Mononuclear cell (primary cell): ENCODE measurements at regions not wholly inside any gene's neighbourhood (a gene's known extent, or its start where the extent isn't known, plus 50 kb on each side); places are given as distances from the start of the nearest gene placed in this dataset.

Experiments
- H3K27me3 ChIP-seq: 2 replicates; pipeline ENCODE4 v1.6.0; 2011; ENCODE audit warnings: low read length, control low read depth; ENCODE audit not compliant: insufficient read depth
- H3K4me1 ChIP-seq: 2 replicates; pipeline ENCODE4 v1.5.1; 2011; ENCODE audit warnings: mild to moderate bottlenecking, low read length, control low read depth; ENCODE audit not compliant: insufficient read depth
- H3K4me3 ChIP-seq: 2 replicates; pipeline ENCODE4 v1.5.1; 2011; ENCODE audit warnings: mild to moderate bottlenecking, low read length, moderate library complexity
- H3K9me3 ChIP-seq: 2 replicates; pipeline ENCODE4 v1.5.1; 2011; ENCODE audit warnings: low read depth, mild to moderate bottlenecking, control low read depth, low read length

- H3K9me3 ChIP-seq: no peaks in the 10 kb centered on the region
- H3K4me1 ChIP-seq: no peaks in the 10 kb centered on the region
- no peaks in the 10 kb centered on the region for H3K27me3 ChIP-seq
- no peak overlapping the region for H3K4me3 ChIP-seq
Measured at GRCh38 chr18:41548521-41549260, 406.3 kb upstream of the PIK3C3 start.

GRCh38 chr18:41545091-41545888 lies 409.7 kb upstream of the PIK3C3 start:
- Histone ChIP-seq H3K9me3 (no peaks in the 10 kb centered on the region), H3K4me3 (no peak overlapping the region), H3K27me3 (no peaks in the 10 kb centered on the region), H3K4me1 (no peaks in the 10 kb centered on the region)

GRCh38 chr18:41543815-41544214 lies 411.2 kb upstream of the PIK3C3 start:
- H3K4me3 ChIP-seq: no peak overlapping the region
- no peaks in the 10 kb centered on the region for H3K4me1 ChIP-seq
- H3K9me3 ChIP-seq: no peaks in the 10 kb centered on the region
- no peaks in the 10 kb centered on the region for H3K27me3 ChIP-seq

- no peaks in the 10 kb centered on the region for H3K9me3 ChIP-seq
- H3K27me3 ChIP-seq: no peaks in the 10 kb centered on the region
- no peak overlapping the region for H3K4me3 ChIP-seq
- no peaks in the 10 kb centered on the region for H3K4me1 ChIP-seq
Measured at GRCh38 chr18:41540237-41540871, 414.7 kb upstream of the PIK3C3 start.

- Histone ChIP-seq H3K9me3 (no peaks in the 10 kb centered on the region), H3K4me3 (no peak overlapping the region), H3K4me1 (no peaks in the 10 kb centered on the region), H3K27me3 (no peaks in the 10 kb centered on the region)
Measured at GRCh38 chr18:41538751-41539150, 416.3 kb upstream of the PIK3C3 start.

GRCh38 chr18:41537666-41538065 lies 417.4 kb upstream of the PIK3C3 start:
- H3K27me3 ChIP-seq: no peaks in the 10 kb centered on the region
- H3K4me3 ChIP-seq: no peak overlapping the region
- no peaks in the 10 kb centered on the region for H3K9me3 ChIP-seq
- no peaks in the 10 kb centered on the region for H3K4me1 ChIP-seq

GRCh38 chr18:41532344-41533086 lies 422.5 kb upstream of the PIK3C3 start:
- Histone ChIP-seq H3K4me3 (no peak overlapping the region), H3K27me3 (no peaks in the 10 kb centered on the region), H3K9me3 (no peaks in the 10 kb centered on the region), H3K4me1 (no peaks in the 10 kb centered on the region)

GRCh38 chr18:41530970-41531369 lies 424.1 kb upstream of the PIK3C3 start:
- H3K4me1 ChIP-seq: no peaks in the 10 kb centered on the region
- H3K27me3 ChIP-seq: no peaks in the 10 kb centered on the region
- no peaks in the 10 kb centered on the region for H3K9me3 ChIP-seq
- H3K4me3 ChIP-seq: no peak overlapping the region

- Histone ChIP-seq H3K27me3 (no peaks in the 10 kb centered on the region), H3K4me1 (no peaks in the 10 kb centered on the region), H3K4me3 (no peak overlapping the region), H3K9me3 (no peaks in the 10 kb centered on the region)
Measured at GRCh38 chr18:41529093-41529492, 425.9 kb upstream of the PIK3C3 start.

- Histone ChIP-seq H3K9me3 (no peaks in the 10 kb centered on the region), H3K27me3 (no peaks in the 10 kb centered on the region), H3K4me1 (no peaks in the 10 kb centered on the region), H3K4me3 (no peak overlapping the region)
Measured at GRCh38 chr18:41526054-41526453, 429.0 kb upstream of the PIK3C3 start.

- Histone ChIP-seq H3K9me3 (no peaks in the 10 kb centered on the region), H3K4me3 (no peak overlapping the region), H3K27me3 (no peaks in the 10 kb centered on the region), H3K4me1 (no peaks in the 10 kb centered on the region)
Measured at GRCh38 chr18:41524674-41525470, 430.2 kb upstream of the PIK3C3 start.

- no peaks in the 10 kb centered on the region for H3K4me1 ChIP-seq
- H3K9me3 ChIP-seq: no peaks in the 10 kb centered on the region
- H3K27me3 ChIP-seq: no peaks in the 10 kb centered on the region
- H3K4me3 ChIP-seq: no peak overlapping the region
Measured at GRCh38 chr18:41517142-41517541, 437.9 kb upstream of the PIK3C3 start.

GRCh38 chr18:41513438-41513837 lies 441.6 kb upstream of the PIK3C3 start:
- Histone ChIP-seq H3K4me3 (no peak overlapping the region), H3K9me3 (no peaks in the 10 kb centered on the region), H3K4me1 (no peaks in the 10 kb centered on the region), H3K27me3 (no peaks in the 10 kb centered on the region)

- no peaks in the 10 kb centered on the region for H3K9me3 ChIP-seq
- no peak overlapping the region for H3K4me3 ChIP-seq
- H3K27me3 ChIP-seq: no peaks in the 10 kb centered on the region
- no peaks in the 10 kb centered on the region for H3K4me1 ChIP-seq
Measured at GRCh38 chr18:41504316-41504715, 450.7 kb upstream of the PIK3C3 start.
